NB4 (cell line): ENCODE measurements at regions not wholly inside any gene's neighbourhood (a gene's known extent, or its start where the extent isn't known, plus 50 kb on each side); places are given as distances from the start of the nearest gene placed in this dataset.

ENCODE experiments used
- DNase-seq: peaks from one replicate; pipeline ENCODE4 v3.0.0; 2010; ENCODE audit warnings: low read depth
- H3K4me3 ChIP-seq: one replicate; pipeline ENCODE4 v1.5.1; 2011; ENCODE audit warnings: mild to moderate bottlenecking, low read depth, low read length, moderate library complexity
- MYC ChIP-seq: IDR thresholded peaks from 2 replicates; pipeline ENCODE4 v1.6.1; 2011; ENCODE audit warnings: low read depth, low read length
- POLR2A ChIP-seq: IDR thresholded peaks from 2 replicates; pipeline ENCODE4 v1.6.1; 2011; ENCODE audit warnings: mild to moderate bottlenecking; ENCODE audit not compliant: insufficient read length; ENCODE audit errors: extremely low read depth
- TF ChIP-seq, protein P1 (sequence below): IDR thresholded peaks from one replicate; pipeline ENCODE4 v1.5.1; 2012; ENCODE audit warnings: low read depth, low read length
- TF ChIP-seq, protein P2 (sequence below): IDR thresholded peaks from 2 replicates; pipeline ENCODE4 v1.6.1; 2011; ENCODE audit warnings: low read depth, low read length

DNA sequence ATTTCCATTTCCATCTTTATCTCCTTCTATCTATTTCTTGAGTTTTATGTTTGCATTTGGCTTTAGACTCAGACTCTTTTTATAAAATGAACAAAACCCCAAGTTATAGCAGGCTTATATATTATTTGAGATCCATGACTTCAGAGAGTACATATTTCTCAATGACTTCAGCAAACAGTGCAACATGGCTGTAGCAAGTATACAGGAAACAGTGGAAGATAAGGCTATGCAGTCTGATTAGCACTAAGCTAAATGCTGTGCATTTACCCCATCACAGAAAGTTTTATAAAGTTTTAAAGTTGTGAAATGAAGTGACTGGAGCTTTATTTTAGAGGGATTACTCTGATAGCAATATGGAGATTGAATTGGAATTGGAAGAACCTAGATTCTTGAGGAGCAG is 463.5 kb upstream of the TGFBR2 start:
- TF ChIP-seq, protein P1, sequence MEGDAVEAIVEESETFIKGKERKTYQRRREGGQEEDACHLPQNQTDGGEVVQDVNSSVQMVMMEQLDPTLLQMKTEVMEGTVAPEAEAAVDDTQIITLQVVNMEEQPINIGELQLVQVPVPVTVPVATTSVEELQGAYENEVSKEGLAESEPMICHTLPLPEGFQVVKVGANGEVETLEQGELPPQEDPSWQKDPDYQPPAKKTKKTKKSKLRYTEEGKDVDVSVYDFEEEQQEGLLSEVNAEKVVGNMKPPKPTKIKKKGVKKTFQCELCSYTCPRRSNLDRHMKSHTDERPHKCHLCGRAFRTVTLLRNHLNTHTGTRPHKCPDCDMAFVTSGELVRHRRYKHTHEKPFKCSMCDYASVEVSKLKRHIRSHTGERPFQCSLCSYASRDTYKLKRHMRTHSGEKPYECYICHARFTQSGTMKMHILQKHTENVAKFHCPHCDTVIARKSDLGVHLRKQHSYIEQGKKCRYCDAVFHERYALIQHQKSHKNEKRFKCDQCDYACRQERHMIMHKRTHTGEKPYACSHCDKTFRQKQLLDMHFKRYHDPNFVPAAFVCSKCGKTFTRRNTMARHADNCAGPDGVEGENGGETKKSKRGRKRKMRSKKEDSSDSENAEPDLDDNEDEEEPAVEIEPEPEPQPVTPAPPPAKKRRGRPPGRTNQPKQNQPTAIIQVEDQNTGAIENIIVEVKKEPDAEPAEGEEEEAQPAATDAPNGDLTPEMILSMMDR: no peak
- TF ChIP-seq POLR2A: no peak
- TF ChIP-seq, protein P2, sequence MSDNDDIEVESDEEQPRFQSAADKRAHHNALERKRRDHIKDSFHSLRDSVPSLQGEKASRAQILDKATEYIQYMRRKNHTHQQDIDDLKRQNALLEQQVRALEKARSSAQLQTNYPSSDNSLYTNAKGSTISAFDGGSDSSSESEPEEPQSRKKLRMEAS: no peak
- TF ChIP-seq MYC: no peak
- no peak for DNase-seq
- no peak overlapping the region for H3K4me3 ChIP-seq

DNA sequence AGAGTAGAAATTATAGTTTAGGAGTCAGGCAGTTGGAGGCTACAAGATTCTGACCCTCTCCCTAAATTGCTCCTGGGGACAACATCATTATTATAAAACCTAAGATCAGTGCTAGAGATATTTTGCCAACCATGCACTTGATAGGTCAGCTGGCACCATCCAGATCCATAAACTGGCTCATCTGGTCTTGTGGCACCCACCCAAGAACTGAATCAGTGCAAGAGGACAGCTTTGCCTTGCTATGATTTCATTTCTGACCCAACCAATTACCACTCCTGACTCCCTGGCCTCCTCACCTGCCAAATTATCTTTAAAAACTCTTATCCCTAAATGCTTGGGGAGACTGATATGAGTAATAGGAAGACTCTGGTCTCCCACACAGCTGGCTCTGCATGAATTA is 461.1 kb upstream of the TGFBR2 start:
- H3K4me3 ChIP-seq: no peak overlapping the region
- TF ChIP-seq MYC (no peak), POLR2A (no peak)
- TF ChIP-seq, protein P2: no peak
- TF ChIP-seq, protein P1: no peak
- no peak for DNase-seq

DNA sequence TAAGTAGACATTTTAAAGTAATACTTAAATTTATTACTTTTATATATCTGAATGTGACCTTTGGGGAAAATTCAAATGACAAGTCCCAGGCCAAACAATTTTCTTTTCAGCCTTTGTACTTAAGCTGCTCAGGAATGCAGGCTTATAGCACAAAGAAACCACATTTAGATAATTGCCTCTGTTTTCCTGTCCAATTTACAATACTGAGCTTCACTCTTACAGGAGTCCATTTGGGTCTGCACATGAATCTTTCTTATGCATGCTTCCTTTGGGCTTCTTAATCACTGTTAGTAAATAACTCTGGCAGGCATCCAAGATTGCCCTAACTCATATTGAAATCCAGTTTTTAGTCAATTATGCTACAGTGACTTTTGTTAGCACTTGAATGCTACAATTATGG is 459.4 kb upstream of the TGFBR2 start:
- no peak overlapping the region for H3K4me3 ChIP-seq
- TF ChIP-seq, protein P2: no peak
- TF ChIP-seq, protein P1: no peak
- TF ChIP-seq MYC: no peak
- no peak for TF ChIP-seq POLR2A
- DNase-seq: no peak

DNA sequence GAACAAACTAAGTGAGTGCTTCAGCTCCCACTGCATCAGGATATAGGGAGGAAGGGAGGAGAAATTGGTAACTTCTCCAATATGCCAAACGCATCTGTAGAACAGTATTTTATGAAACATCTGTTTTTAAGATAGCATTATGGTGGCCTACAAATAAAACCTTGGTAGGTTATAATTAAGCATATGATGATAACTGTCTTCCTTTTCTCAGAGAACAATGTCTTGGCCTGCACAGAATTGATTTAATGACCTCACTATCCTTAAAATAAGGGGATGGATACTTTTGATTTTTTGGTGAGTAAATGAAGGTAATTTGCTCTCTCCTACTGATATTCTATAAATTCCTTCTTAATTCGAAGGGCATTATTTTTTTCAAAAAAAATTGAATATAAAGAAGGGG is 451.5 kb upstream of the TGFBR2 start:
- no peak overlapping the region for H3K4me3 ChIP-seq
- TF ChIP-seq, protein P1: no peak
- TF ChIP-seq POLR2A: no peak
- TF ChIP-seq, protein P2: no peak
- no peak for TF ChIP-seq MYC
- no peak for DNase-seq

DNA sequence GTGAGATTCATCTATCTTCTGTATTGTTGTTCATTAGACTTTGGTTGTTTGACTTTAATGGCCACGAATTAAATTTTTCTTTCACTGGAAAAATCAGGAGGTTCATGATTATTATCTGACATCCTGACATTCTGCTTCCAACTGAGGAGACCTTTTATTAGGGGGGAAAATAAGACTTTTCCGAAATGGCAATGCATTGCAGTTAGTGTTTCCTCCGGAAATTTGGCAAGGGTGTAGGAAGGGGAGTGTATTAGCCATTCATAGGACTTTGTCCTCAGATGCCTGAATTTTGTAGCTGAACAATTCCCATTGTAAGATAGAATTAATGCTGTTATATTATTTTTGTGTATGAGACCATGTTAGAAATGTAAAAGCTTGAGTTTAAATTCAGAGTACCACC is 450.6 kb upstream of the TGFBR2 start:
- no peak for DNase-seq
- H3K4me3 ChIP-seq: no peak overlapping the region
- TF ChIP-seq, protein P1: no peak
- TF ChIP-seq, protein P2: no peak
- TF ChIP-seq POLR2A: no peak
- no peak for TF ChIP-seq MYC
